H9 (cell line): ENCODE measurements at regions not wholly inside any gene's neighbourhood (a gene's known extent, or its start where the extent isn't known, plus 50 kb on each side); places are given as distances from the start of the nearest gene placed in this dataset.

Source experiments
- DNase-seq: peaks from one replicate; pipeline ENCODE4 v3.0.0-alpha.2; 2017
- H2AFZ ChIP-seq: one replicate; pipeline ENCODE4 v1.6.1; 2013; ENCODE audit warnings: mild to moderate bottlenecking, low read length, control low read depth, moderate library complexity
- H2AK5ac ChIP-seq: 2 replicates; pipeline ENCODE4 v1.6.1; 2013; ENCODE audit warnings: low read length, control low read depth, mixed read lengths; ENCODE audit not compliant: insufficient read length
- H2BK120ac ChIP-seq: one replicate; pipeline ENCODE4 v1.6.1; 2013; ENCODE audit warnings: low read depth, mild to moderate bottlenecking, low read length, control low read depth, inconsistent platforms; ENCODE audit not compliant: poor library complexity, severe bottlenecking
- H2BK12ac ChIP-seq: 2 replicates; pipeline ENCODE4 v1.6.1; 2013; ENCODE audit warnings: low read length, control low read depth, mixed read lengths, low read depth; ENCODE audit not compliant: insufficient read length
- H2BK15ac ChIP-seq: 2 replicates; pipeline ENCODE4 v1.6.1; 2013; ENCODE audit warnings: low read depth, low read length, control low read depth
- H2BK20ac ChIP-seq: one replicate; pipeline ENCODE4 v1.6.1; 2013; ENCODE audit warnings: low read depth, mild to moderate bottlenecking, low read length, control low read depth, inconsistent platforms; ENCODE audit not compliant: poor library complexity, severe bottlenecking
- H2BK5ac ChIP-seq: 2 replicates; pipeline ENCODE4 v1.6.1; 2013; ENCODE audit warnings: low read length, control low read depth, mixed read lengths; ENCODE audit not compliant: insufficient read length
- H3K14ac ChIP-seq: 2 replicates; pipeline ENCODE4 v1.6.1; 2013; ENCODE audit warnings: low read length, control low read depth; ENCODE audit not compliant: insufficient read depth
- H3K18ac ChIP-seq: 2 replicates; pipeline ENCODE4 v1.6.1; 2013; ENCODE audit warnings: low read depth, mild to moderate bottlenecking, mixed read lengths, low read length, control low read depth; ENCODE audit not compliant: insufficient read length
- H3K23ac ChIP-seq: 2 replicates; pipeline ENCODE4 v1.6.1; 2013; ENCODE audit warnings: low read length, control low read depth, mixed read lengths, low read depth; ENCODE audit not compliant: insufficient read length
- H3K23me2 ChIP-seq: 2 replicates; pipeline ENCODE4 v1.6.1; 2013; ENCODE audit warnings: low read depth, mild to moderate bottlenecking, mixed read lengths, low read length, control low read depth; ENCODE audit not compliant: insufficient read length, poor library complexity, severe bottlenecking
- H3K27ac ChIP-seq: 2 replicates; pipeline ENCODE4 v1.5.1; 2013; ENCODE audit warnings: low read length, control low read depth, mixed read lengths, low read depth; ENCODE audit not compliant: insufficient read length
- H3K27me3 ChIP-seq: 2 replicates; pipeline ENCODE4 v1.6.1; 2013; ENCODE audit warnings: low read length, control low read depth, inconsistent platforms; ENCODE audit not compliant: insufficient read depth
- H3K4ac ChIP-seq: 2 replicates; pipeline ENCODE4 v1.6.1; 2013; ENCODE audit warnings: low read depth, mild to moderate bottlenecking, control low read depth, inconsistent platforms, low read length, moderate library complexity
- H3K4me1 ChIP-seq: 2 replicates; pipeline ENCODE4 v1.6.1; 2013; ENCODE audit warnings: low read length, control low read depth, inconsistent platforms; ENCODE audit not compliant: insufficient read depth
- H3K4me2 ChIP-seq: 2 replicates; pipeline ENCODE4 v1.6.1; 2013; ENCODE audit warnings: low read length, control low read depth, mixed read lengths; ENCODE audit not compliant: insufficient read length, insufficient read depth
- H3K56ac ChIP-seq: 2 replicates; pipeline ENCODE4 v1.6.1; 2013; ENCODE audit warnings: low read depth, mild to moderate bottlenecking, mixed read lengths, low read length, control low read depth; ENCODE audit not compliant: insufficient read length
- H3K79me1 ChIP-seq: 2 replicates; pipeline ENCODE4 v1.6.1; 2013; ENCODE audit warnings: low read depth, mild to moderate bottlenecking, moderate library complexity, low read length, control low read depth, inconsistent platforms; ENCODE audit not compliant: insufficient read depth, poor library complexity, severe bottlenecking
- H3K79me2 ChIP-seq: 2 replicates; pipeline ENCODE4 v1.6.1; 2013; ENCODE audit warnings: low read length, control low read depth, inconsistent platforms; ENCODE audit not compliant: insufficient read depth
- H3K9ac ChIP-seq: 2 replicates; pipeline ENCODE4 v1.6.1; 2013; ENCODE audit warnings: low read length, control low read depth, mixed read lengths; ENCODE audit not compliant: insufficient read length; ENCODE audit errors: extremely low read depth
- H3K9me3 ChIP-seq: one replicate; pipeline ENCODE4 v1.6.1; 2013; ENCODE audit warnings: low read depth, low read length, inconsistent platforms; ENCODE audit not compliant: control insufficient read depth
- H3T11ph ChIP-seq: one replicate; pipeline ENCODE4 v1.6.1; 2013; ENCODE audit warnings: mild to moderate bottlenecking, low read length, control low read depth, inconsistent platforms
- H4K20me1 ChIP-seq: one replicate; pipeline ENCODE4 v1.6.1; 2013; ENCODE audit not compliant: control insufficient read depth, insufficient read length, insufficient read depth
- H4K5ac ChIP-seq: 2 replicates; pipeline ENCODE4 v1.6.1; 2013; ENCODE audit warnings: low read depth, mild to moderate bottlenecking, mixed read lengths, low read length, control low read depth; ENCODE audit not compliant: insufficient read length
- H4K8ac ChIP-seq: replicated peaks from 2 replicates; pipeline ENCODE4 v1.6.1; 2013; ENCODE audit warnings: low read length, control low read depth, mixed read lengths, low read depth; ENCODE audit not compliant: insufficient read length
- H4K91ac ChIP-seq: 2 replicates; pipeline ENCODE4 v1.6.1; 2013; ENCODE audit warnings: low read depth, mild to moderate bottlenecking, moderate library complexity, mixed read lengths, low read length, control low read depth; ENCODE audit not compliant: insufficient read length
- H3K27ac Mint-ChIP-seq, 3 experiments: 2 replicates in 2 of 3; 3 replicates in 1 of 3; pipeline ENCODE4 v1.8.0; 2020 to 2021; ENCODE audit warnings: mixed read lengths in 3 of 3, mild to moderate bottlenecking in 1 of 3, moderate library complexity in 1 of 3
- H3K27me3 Mint-ChIP-seq: 2 replicates; pipeline ENCODE4 v1.8.0; 2021; ENCODE audit warnings: low read depth, mild to moderate bottlenecking, moderate library complexity, mixed read lengths
- H3K36me3 Mint-ChIP-seq, 3 experiments: 2 replicates in 2 of 3; 3 replicates in 1 of 3; pipeline ENCODE4 v1.8.0; 2020 to 2021; ENCODE audit warnings: low read depth in 3 of 3, mixed read lengths in 3 of 3; ENCODE audit not compliant: insufficient read depth in 1 of 3
- H3K4me1 Mint-ChIP-seq, 2 experiments: 2 replicates each; pipeline ENCODE4 v1.8.0; 2020; ENCODE audit warnings: mixed read lengths in 2 of 2
- H3K4me3 Mint-ChIP-seq, 2 experiments: 2 replicates in 1 of 2; 3 replicates in 1 of 2; pipeline ENCODE4 v1.8.0; 2020 to 2021; ENCODE audit warnings: mild to moderate bottlenecking in 2 of 2, mixed read lengths in 2 of 2, moderate library complexity in 1 of 2
- H3K9me3 Mint-ChIP-seq, 2 experiments: 2 replicates in 1 of 2; 3 replicates in 1 of 2; pipeline ENCODE4 v1.8.0; 2020; ENCODE audit warnings: mild to moderate bottlenecking in 2 of 2, mixed read lengths in 2 of 2, moderate library complexity in 1 of 2
- WGBS: extraction: QIAGEN DNeasy Blood & Tissue Kit; methylation state at CpG from one replicate; pipeline ENCODE4 v1.1.7; 2013; ENCODE audit warnings: missing lambda C conversion rate, low lambda C conversion rate, mixed read lengths; ENCODE audit not compliant: insufficient read length; ENCODE audit errors: extremely low coverage; 5-methylcytosine and 5-hydroxymethylcytosine counted together
- TF ChIP-seq, protein P1 (sequence below): fragments of 200-600 bp; sonication (generic); conservative IDR thresholded peaks from 3 replicates; pipeline ENCODE4 v1.8.0; 2021; ENCODE audit warnings: antibody characterized with exemption, mild to moderate bottlenecking

DNA sequence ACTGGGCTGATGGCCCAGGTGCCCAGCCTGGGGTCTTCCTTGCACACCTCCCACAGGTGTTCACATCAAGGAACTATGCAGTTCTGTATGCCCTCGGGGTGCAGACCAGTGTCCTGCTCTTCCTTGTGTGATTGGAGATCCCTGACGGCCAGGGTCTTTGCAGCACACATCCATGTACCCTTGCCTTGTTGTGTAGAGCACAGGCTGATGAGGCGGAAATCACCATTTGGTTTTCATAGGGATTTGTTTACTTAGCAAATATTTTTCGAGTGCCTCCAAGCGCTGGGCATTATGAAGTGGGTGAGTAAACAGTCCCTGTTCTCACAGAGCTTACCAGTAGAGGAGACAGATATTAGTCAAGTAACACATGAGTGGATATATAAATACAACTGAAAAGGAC is 209.3 kb upstream of the UMPS start:
- H3K23me2 ChIP-seq: no peaks in the 10 kb centered on the region
- no peak overlapping the region for H2AK5ac ChIP-seq
- H2AFZ ChIP-seq: no peak overlapping the region
- H4K8ac ChIP-seq: no peak overlapping the region
- Mint-ChIP-seq H3K36me3 (no peaks in the 10 kb centered on the region), H3K4me3 (no peak overlapping the region), H3K4me1 (peaks cover 18 to 19% of the 10 kb centered on the region in 2 experiments), H3K9me3 (peaks cover 2 to 5% of the 10 kb centered on the region in 2 experiments; a peak in 2 of 5 replicates), H3K27me3 (no peaks in the 10 kb centered on the region; the same call in 1 of the 2 replicates), H3K27ac (no peak overlapping the region; a peak in 1 of 7 replicates)
- H2BK120ac ChIP-seq: no peak overlapping the region
- no peak overlapping the region for H2BK12ac ChIP-seq
- no peak overlapping the region for H4K91ac ChIP-seq
- no peak overlapping the region for H3K9ac ChIP-seq
- no peaks in the 10 kb centered on the region for H3K4me1 ChIP-seq
- no peak overlapping the region for H3K14ac ChIP-seq
- H3K27me3 ChIP-seq: no peaks in the 10 kb centered on the region
- no peak overlapping the region for H4K5ac ChIP-seq
- no peaks in the 10 kb centered on the region for H3K79me1 ChIP-seq
- DNase-seq: no peak
- H3K79me2 ChIP-seq: no peaks in the 10 kb centered on the region
- no peak overlapping the region for H2BK5ac ChIP-seq
- H3T11ph ChIP-seq: no peak overlapping the region
- no peaks in the 10 kb centered on the region for H4K20me1 ChIP-seq
- no CpG with 5 or more reads among the region's 5 CpGs for WGBS
- H3K27ac ChIP-seq: no peak overlapping the region
- no peak overlapping the region for H3K56ac ChIP-seq
- H2BK20ac ChIP-seq: no peak overlapping the region
- no peak overlapping the region for H3K18ac ChIP-seq
- H3K9me3 ChIP-seq: no peaks in the 10 kb centered on the region
- TF ChIP-seq, protein P1, sequence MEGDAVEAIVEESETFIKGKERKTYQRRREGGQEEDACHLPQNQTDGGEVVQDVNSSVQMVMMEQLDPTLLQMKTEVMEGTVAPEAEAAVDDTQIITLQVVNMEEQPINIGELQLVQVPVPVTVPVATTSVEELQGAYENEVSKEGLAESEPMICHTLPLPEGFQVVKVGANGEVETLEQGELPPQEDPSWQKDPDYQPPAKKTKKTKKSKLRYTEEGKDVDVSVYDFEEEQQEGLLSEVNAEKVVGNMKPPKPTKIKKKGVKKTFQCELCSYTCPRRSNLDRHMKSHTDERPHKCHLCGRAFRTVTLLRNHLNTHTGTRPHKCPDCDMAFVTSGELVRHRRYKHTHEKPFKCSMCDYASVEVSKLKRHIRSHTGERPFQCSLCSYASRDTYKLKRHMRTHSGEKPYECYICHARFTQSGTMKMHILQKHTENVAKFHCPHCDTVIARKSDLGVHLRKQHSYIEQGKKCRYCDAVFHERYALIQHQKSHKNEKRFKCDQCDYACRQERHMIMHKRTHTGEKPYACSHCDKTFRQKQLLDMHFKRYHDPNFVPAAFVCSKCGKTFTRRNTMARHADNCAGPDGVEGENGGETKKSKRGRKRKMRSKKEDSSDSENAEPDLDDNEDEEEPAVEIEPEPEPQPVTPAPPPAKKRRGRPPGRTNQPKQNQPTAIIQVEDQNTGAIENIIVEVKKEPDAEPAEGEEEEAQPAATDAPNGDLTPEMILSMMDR: no peak
- no peak overlapping the region for H3K4ac ChIP-seq
- peak overlapping the region; percentile 7 for H3K4me2 ChIP-seq
- no peak overlapping the region for H3K23ac ChIP-seq
- no peak overlapping the region for H2BK15ac ChIP-seq
